ENCODE measurements at regions not wholly inside any gene's neighbourhood (a gene's known extent, or its start where the extent isn't known, plus 50 kb on each side); places are given as distances from the start of the nearest gene placed in this dataset.
"Not testable (repeated sequence)": the region's sequence is repeated elsewhere in the genome, so short reads cannot be mapped to it uniquely, and the experiment has no call there.

DNA sequence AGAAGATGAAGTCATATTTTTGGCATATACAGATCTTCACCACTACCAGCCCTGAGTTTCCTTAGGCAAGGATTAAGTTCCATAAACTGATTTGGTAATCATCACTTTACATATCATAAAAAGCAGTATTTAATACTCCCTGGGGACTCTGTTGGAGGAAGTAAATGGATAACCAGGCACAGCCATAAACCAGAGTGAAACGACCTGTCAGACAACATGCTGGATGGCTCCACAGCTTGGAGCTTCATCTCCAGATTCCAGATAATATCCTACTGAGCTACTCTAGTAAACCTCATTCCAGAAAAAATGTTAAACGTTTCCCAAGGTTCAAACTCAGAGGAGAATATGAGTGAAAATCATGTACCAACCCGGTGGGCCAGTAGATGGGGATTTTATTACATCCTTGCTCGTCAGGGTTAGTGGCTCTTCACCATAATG is 109.2 kb downstream of the BASP1 start:
- DNase-seq (ENCODE audit: low spot score), result no peak

DNA sequence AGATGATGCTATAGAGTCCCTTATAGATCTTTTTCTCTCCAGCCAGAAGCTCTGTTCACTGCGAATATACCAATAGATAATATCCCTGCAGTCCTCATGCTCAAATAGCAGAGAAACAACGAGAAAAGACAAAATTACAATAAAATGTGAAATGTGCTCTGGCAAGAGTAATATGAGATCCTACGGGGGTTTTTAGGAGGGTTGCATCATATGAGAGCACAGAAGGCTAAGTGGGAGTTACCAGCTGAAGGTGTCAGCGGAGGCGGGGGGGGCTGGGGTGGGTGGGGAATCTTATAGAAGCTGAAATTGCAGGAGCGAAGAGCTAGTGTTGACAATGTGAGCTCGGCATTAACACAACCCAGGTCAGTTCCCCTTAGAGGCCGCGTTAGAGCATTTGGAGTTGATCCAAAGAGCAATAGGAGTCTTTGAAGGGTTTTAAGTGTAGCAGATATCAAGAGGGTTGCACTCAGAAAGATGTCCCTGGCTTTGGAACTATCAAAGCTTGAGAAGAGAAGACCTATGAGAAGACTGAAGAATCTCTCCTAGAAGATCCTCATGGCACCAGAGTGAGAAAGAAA is 109.7 kb downstream of the BASP1 start:
- no peak for DNase-seq (ENCODE audit: low spot score)

DNA sequence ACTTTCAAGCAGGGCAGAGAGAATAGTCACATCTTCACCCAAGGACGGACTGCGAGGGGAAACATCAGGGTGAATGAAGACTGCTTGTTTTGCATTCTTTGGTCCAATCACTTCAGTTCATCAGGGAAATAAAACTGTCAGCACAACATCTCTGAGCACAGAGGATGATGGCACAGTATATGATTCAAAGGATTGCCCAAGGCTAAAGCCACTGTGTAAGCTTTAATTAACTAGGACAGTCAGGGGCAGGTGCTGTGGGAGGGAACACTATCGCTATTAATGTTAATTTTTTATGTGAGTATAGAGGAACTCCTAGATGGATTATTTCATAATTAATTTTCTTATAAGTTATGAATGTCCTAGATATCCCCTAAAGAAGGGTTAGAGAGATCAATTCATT is 112.1 kb downstream of the BASP1 start:
- no peak for DNase-seq (ENCODE audit: low spot score)

DNA sequence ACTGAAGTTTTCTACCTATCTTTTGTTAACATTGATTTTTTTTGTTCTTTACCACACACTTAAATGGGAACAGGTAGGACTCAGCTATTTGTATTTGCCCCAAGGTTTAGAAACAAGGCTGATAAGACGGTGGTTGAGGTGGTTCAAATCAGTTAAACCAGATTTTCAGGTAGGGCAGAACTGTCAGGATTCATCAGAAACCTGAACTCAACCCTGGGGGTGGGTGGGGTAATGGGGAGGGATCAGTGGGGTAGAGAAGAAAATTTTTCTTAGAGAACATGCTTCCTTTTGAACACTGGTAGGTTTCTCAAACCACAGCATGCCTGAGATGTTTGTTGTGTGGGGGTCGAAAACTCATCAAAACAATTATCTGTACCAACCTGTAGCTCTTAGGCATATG is 113.0 kb downstream of the BASP1 start:
- DNase-seq (ENCODE audit: low spot score), result no peak

DNA sequence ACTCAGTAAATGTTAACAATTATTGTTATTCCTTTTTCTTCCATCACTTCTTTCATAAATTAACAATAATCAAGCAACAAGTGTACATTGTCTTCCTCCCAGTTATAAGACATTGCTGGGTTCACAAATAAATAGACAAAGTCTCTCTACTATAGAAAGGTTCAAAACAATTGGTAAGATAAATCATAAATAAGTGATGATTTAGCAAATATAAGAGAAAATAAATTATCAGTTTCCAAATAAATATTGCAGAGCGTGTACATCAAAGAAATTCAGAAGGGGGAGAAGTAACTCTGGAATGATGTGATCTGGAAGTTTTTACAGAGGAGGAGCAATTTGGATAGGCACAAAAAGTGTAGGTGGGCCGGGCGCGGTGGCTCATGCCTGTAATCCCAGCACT is 114.2 kb downstream of the BASP1 start:
- DNase-seq (ENCODE audit: low spot score), result no peak

DNA sequence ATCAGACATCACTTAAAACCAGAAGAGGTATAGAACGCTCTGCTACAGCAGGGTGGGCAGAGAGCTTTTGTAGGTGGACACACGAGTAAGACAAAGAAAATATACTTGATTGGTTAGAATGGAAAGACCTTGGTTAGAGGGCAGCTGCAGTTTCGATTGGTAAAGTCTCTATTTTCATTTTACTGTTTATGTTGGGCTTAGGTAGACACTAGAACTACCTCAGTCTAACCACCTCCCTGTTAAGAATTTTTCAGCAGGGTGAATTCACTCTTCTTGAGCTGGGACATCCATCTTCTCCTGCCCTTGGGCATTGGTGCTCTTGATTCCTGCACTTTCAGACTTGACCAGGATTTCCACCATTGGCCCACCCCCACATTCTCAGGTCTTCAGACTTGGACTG is 116.3 kb downstream of the BASP1 start:
- no peak for DNase-seq (ENCODE audit: low spot score)

DNA sequence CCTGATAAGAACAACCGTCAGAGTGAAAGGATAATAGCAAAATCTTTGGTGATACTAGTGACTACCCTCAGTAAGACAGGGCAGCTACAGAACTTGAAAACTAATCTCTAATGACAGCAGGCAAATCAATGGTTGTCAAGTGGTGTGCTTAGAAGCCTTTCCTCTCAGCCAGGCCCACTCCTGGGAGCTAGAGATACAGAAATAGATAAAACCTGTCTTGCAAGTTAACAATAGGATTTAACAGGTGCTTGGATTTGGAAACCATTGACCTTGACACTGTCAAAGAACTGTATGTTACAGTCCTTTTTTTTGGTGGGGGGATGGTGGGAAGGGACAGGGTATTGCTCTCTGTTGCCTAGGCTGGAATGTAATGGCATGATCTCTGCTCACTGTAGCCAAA is 118.6 kb downstream of the BASP1 start:
- DNase-seq (ENCODE audit: low spot score), result no peak

DNA sequence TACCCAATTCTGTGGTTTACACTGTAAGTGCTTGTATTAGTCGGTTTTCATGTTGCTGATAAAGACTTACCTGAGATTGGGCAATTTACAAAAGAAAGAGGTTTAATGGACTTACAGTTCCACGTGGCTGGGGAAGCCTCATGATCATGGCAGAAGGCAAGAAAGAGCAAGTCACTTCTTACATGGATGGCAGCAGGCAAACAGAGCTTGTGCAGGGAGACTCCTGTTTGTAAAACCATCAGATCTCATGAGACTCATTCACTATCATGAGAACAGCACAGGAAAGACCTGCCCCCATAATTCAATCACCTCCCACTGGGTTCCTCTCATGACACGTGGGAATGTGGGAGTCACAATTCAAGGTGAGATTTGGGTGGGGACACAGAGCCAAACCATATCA is 119.3 kb downstream of the BASP1 start:
- DNase-seq (ENCODE audit: low spot score), result not testable (repeated sequence)

DNA sequence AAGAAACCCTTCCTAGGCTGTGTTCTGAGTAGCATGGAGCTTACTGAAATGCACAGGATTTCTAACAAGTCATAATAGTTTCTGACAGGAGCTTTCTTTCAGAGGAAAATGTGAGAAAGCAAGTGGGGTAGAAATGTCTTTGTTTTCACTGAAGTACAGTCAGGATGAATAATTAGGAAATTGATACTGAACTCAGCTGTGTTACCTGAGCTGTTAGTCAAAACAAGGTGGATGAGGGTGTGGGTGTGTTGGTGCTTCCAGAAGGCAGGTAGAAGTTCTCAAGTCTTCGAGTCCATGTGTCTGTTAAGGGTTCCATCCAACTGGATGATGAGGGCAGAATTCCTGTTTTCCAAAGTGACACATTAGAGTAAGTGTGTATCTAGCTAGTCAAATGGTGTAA is 122.4 kb downstream of the BASP1 start:
- no peak for DNase-seq (ENCODE audit: low spot score)

DNA sequence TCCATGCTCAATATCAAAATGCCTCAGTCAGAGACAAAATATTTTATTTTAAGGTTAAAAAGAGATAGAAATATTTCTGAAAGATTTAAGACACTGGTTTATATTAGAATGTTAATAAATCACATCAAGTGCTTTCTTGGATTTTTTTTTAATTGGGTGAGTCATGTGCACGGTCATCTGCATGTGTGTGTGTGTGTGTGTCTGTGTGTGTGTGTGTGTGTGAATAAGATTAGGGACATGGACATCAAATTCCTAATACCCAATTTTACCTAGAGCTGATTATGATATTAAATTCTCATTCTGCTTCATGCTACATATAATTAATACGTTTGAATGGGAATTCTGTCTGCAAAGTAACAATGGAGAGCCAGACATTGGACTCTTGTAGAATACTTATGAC is 122.9 kb downstream of the BASP1 start:
- no peak for DNase-seq (ENCODE audit: low spot score)

DNA sequence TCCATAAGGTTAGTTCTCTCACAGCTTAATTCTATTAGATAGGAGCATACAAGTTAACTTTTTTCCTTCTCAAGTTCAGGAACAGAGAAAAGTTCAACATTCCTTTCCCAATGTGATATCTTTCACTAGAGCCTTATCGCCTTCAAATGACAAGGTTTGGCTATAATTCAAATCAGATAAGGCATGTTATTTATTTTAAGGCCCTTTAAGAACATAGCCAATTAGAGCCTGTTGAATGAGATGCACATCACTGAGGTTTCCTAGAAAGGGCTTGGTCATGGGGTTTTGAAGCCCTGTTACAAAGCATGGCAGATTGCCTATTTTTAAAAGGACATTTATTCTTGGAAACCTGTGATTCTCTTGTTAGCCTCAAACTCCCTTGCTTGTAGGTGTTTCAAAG is 123.4 kb downstream of the BASP1 start:
- DNase-seq (ENCODE audit: low spot score), result no peak

DNA sequence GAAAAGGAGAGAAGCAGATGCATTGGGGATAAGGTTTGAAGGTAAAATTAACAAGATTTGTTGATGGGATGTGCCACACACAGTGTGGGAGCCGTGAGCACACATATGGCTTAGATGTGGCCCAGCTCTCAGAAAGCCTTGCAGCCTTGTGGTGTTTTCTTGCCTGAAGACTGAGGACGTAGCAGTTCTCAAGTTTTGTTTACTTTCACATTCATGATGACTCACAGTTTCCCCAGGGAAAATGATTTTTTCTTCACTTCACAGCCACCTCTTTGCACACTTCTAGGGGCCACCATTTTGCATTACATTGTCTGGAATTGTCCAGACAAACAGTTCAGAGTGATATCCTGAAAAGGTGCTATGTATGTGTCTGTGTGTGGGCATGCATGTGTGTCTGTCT is 126.2 kb downstream of the BASP1 start:
- no peak for DNase-seq (ENCODE audit: low spot score)

DNA sequence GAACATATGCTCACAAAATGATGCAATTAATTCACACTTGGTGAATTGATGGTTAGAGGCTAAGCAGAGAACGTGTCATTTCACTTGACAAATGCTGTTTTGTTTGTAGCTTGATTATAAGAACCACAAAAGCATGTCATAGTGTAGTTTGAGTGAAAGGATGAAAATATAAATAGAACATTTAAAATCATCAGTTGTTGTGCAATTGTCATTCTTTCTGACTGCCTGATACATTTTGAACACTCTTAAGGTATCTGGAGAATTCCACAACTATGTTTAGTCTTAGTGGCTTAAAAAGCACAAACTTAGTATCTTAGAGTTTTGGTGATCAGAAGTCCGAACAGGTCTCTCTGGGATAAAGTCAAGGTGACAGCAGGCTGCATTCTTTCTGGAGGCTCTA is 129.4 kb downstream of the BASP1 start:
- no peak for DNase-seq (ENCODE audit: low spot score)

DNA sequence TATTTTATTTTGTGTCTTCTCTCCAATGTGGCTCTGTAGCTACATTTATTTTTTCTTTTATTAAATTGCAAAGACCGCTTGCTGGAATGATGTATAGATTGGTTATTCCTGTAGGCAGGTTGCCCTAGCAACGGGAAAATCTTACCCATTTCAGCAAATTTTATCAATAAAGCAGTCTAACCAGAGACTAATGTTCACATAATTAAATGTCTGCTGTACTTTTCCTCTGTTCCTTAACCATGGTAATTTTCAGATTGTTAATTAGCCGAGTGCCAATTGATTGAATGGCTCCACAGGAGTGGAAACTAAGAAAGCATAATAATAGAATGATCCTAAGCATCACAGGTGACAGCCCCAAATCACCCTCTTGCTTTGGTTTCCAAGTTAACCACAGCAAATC is 134.8 kb downstream of the BASP1 start:
- no peak for DNase-seq (ENCODE audit: low spot score)

DNA sequence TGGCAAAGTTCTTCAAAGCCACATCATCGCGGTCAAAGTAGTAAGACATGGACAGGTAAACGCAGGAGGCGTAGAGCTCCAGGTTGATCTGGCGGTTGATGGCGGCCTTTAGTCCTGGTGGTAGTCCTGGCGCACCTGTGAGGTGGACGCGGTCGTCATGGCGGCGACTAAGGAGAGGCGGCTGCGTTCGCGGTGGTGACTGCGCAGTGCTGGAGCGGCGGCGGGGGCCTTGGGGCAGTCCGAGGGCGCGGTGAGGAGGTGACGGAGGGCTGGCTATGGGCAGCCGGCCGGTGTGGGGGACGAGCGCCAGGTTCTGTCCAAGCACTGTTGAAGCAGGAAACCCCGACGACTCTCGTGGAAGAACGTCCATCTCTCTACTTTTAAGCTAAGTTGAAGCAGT is 136.8 kb downstream of the BASP1 start:
- no peak for DNase-seq (ENCODE audit: low spot score)

DNA sequence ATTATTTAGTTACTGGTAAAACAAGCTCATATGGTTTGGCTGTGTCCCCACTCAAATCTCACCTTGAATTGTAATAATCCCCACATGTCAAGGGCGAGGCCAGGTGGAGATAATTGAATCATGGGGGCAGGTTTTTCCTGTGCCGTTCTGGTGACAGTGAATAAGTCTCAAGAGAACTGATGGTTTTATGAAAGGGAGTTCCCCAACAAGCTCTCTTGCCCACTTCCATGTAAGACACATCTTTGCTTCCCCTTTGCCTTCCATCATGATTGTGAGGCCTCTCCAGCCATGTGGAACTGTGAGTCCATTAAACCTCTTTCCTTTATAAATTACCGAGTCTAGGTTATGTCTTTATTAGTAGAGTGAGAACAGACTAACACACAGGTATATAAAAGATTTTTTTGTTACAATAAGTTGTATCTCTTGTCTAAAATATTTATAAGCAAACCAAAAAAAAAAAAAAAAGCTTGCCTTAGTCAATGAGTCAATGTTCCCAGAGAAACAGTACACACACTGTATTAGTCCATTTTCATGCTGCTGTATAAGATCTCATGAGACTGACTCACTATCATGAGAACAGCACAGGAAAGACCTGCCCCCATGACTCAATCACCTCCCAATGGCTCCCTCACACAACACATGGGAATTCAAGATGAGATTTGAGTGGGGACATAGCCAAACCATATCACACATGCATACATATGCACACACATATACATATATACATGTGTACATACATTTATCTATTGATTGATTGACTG is 138.3 kb downstream of the BASP1 start:
- DNase-seq (ENCODE audit: low spot score), result no peak

DNA sequence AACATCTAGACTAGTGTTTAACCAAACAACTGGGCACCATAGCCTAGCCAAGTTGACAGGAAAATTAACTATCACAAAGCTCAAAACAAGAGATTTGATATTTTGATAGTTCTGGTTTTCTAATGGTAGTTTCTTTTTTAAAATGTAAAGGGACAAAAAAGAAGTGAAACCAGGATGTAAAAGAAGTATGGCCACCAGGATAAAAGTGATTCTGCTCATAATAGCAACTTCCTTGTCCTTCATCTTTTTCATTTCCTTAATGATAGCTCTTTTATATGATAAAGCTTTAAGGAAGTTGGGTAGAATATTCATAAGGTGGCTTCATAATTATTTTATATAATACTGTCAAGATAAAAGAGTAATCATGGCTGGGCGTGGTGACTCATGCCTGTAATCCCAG is 139.1 kb downstream of the BASP1 start:
- no peak for DNase-seq (ENCODE audit: low spot score)

DNA sequence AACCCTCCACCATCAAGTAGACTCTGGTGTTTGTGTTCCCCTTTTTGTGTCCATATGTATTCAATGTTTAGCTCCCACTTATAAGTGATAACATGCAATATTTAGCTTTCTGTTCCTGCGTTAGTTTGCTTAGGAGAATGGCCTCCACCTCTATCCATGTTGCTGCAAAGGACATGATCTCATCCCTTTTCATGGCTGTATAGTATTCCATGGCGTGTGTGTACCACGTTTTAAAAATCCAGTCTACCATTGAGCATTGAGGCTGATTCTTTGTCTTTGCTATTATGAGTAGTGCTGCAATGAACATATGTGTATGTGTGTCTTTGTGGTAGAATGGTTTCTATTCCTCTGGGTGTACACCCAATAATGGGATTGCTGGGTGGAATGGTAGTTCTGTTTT is 140.1 kb downstream of the BASP1 start:
- no peak for DNase-seq (ENCODE audit: low spot score)

DNA sequence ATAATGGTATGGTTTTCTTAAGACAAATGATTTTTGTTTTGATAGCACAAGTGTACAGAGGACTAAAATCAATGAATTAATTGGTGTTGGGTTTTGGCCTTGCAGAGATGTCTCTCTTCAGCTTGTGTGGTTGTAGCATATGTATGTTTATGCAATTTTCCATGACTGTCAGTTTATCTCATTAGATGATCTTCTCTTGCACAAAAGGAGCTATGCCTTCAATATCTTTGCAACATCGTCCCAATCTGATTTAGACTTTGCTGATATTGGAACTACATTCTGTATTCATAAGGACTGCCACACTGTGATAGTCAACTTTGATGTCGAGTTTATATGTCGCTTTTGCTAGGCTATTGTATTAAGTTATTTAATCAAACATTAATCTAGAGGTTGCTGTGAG is 140.0 kb upstream of the TAF11L2 start:
- no peak for DNase-seq (ENCODE audit: low spot score)

DNA sequence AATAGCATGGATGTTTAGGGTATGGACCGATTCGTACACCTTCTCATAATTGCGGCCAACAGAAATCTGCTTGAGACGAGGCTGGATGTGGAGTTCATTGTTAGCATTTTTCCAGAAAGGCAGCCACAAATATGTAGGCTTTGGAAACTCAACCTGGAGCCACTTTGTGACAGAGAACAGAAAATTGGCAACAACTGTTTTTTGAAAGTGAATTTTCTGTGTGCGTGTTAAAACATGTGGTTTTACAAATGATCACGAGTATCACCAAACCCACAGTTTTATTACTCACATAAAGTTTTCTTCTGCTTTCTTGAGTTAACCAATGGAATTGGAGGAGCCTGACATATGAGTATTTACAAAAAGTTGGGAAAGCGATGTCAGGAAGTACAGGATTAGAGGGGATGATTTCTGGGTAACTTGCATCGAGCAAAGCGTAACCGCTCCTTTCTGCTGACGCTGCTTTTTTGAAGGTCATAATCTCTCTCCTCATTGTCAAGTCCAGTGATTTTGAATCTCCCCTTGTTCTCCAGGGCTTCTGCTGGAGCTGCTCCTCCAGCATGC is 138.5 kb upstream of the TAF11L2 start:
- no peak for DNase-seq (ENCODE audit: low spot score)

DNA sequence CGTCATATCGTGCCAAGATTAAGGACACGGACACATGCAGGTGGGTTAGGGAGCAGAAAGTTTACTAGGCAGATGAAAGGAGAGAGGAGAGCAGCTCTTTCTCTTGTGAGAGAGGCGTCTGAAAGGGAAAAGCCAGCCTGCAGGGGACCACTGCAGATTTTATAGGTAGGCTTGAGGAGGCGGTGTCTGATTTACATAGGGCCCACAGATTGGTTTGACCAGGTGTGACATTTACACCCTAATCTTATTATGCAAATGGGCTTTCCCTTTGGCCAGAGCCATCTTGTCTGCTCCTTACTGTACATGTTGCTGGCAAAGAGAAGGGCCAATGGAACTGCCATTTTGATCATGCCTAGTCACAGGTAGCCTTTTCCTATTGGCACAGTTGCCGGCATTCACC is 137.2 kb upstream of the TAF11L2 start:
- no peak for DNase-seq (ENCODE audit: low spot score)

DNA sequence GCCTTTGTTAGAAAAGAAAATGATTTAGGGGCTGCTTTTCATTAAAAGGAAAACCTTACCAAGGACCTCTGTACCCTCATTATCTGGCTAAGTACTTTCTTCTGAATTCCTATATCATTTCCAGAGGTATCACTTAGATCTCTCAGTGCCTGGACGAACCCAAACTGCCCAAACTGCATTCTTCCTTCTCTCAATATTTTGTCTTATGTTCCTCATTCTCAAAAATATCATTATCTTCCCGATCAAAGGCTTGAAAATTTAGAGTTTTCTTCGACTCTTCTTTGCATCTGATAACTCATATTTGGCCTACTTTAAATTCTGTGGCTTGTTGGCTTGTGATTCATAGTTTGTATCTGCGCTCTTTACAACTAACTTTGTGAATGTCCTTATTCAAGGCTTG is 136.7 kb upstream of the TAF11L2 start:
- no peak for DNase-seq (ENCODE audit: low spot score)

DNA sequence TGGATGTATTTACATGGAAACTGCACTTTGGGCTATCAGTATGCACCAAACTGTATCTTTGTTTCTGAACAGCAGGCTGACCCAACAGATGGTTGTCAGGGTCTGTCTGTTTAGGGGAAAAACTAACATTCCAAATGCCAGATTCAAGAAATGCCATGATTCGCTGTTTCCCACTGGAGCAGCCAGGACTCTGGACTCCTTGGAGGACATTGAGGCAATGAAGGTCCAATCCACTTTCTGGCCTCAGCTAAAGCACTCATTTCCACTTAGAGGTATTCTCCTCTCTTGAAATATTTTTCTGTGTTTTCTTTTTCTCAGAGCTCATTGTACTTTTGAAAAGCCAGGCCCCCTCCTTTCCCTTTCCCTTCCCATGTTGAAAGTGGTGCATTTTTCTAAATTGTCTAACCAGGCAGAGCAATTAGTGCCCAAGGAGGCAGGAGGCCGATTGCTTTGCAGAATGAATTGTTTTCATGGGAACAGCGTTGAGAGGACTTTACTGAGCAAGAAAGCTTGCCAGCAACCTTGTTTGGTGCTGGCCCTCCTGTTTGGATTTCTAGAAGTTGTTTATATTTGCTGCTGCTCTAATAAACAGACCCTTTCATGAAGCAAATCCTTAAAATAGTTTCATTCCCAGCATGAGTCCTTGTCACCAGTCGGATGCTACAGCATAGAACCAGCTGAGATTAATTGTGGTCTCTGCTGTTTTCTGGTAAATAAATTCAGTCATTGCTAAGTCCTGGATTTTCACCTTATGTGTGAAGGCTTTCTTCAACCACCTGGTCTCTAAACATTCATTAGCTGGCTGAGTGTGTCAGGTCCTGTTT is 132.8 kb upstream of the TAF11L2 start:
- peak; percentile 59 for DNase-seq (ENCODE audit: low spot score)
